ENCODE measurements at regions not wholly inside any gene's neighbourhood (a gene's known extent, or its start where the extent isn't known, plus 50 kb on each side); places are given as distances from the start of the nearest gene placed in this dataset.
A peak's percentile ranks its signal among the peaks of the same experiment; 100 is the strongest.

GRCh38 chr9:90046317-90046861 lies 441.6 kb downstream of the GADD45G start:
- no peak for TF ChIP-seq REST (IDR thresholded peaks at IDR 0.05; ENCODE audit: low read depth)
- TF ChIP-seq USF1 (IDR thresholded peaks at IDR 0.05) = no peak
- no peak for TF ChIP-seq FOXM1 (IDR thresholded peaks at IDR 0.05; ENCODE audit: borderline replicate concordance, low read depth)
- TF ChIP-seq NFIC (IDR thresholded peaks at IDR 0.05) = no peak
- TF ChIP-seq CEBPB (IDR thresholded peaks at IDR 0.05) = no peak
- TF ChIP-seq TAF1 (IDR thresholded peaks at IDR 0.05; ENCODE audit: low read depth) = no peak
- TF ChIP-seq EP300 (IDR thresholded peaks at IDR 0.05; ENCODE audit: borderline replicate concordance) = no peak
- TF ChIP-seq MAX (IDR thresholded peaks at IDR 0.05) = no peak
- no peak for TF ChIP-seq RAD21 (IDR thresholded peaks at IDR 0.05; ENCODE audit: low read depth)
- TF ChIP-seq TCF12 (IDR thresholded peaks at IDR 0.05; ENCODE audit: low read depth) = no peak

GRCh38 chr9:90047828-90048227 lies 443.0 kb downstream of the GADD45G start:
- no peak for TF ChIP-seq EGR1 (IDR thresholded peaks at IDR 0.05)

- TF ChIP-seq FOXM1 (IDR thresholded peaks at IDR 0.05; ENCODE audit: borderline replicate concordance, low read depth) (no peak), ZBTB7A (IDR thresholded peaks at IDR 0.05; ENCODE audit: low read depth) (no peak), CREB1 (IDR thresholded peaks at IDR 0.05; ENCODE audit: low read depth) (no peak), REST (IDR thresholded peaks at IDR 0.05; ENCODE audit: low read depth) (no peak), TCF12 (IDR thresholded peaks at IDR 0.05; ENCODE audit: low read depth) (no peak), TEAD4 (IDR thresholded peaks at IDR 0.05) (no peak), YY1 (IDR thresholded peaks at IDR 0.05; ENCODE audit: low read depth) (no peak), MAX (IDR thresholded peaks at IDR 0.05) (no peak), NFIC (IDR thresholded peaks at IDR 0.05) (no peak), TAF1 (IDR thresholded peaks at IDR 0.05; ENCODE audit: low read depth) (no peak), RAD21 (IDR thresholded peaks at IDR 0.05; ENCODE audit: low read depth) (no peak), USF1 (IDR thresholded peaks at IDR 0.05) (no peak), CEBPB (IDR thresholded peaks at IDR 0.05) (no peak), EP300 (IDR thresholded peaks at IDR 0.05; ENCODE audit: borderline replicate concordance) (no peak), EGR1 (IDR thresholded peaks at IDR 0.05) (no peak)
These were observed 447.6 kb downstream of the GADD45G start for GRCh38 chr9:90052366-90052765.

GRCh38 chr9:90053027-90053426 lies 448.2 kb downstream of the GADD45G start:
- TF ChIP-seq CREB1 (IDR thresholded peaks at IDR 0.05; ENCODE audit: low read depth) (no peak), RAD21 (IDR thresholded peaks at IDR 0.05; ENCODE audit: low read depth) (peak; percentile 33; the same call in 1 of the 2 replicates)

- TF ChIP-seq NFIC (IDR thresholded peaks at IDR 0.05) (no peak), MAX (IDR thresholded peaks at IDR 0.05) (no peak), USF1 (IDR thresholded peaks at IDR 0.05) (no peak), EP300 (IDR thresholded peaks at IDR 0.05; ENCODE audit: borderline replicate concordance) (no peak), CEBPB (IDR thresholded peaks at IDR 0.05) (no peak), REST (IDR thresholded peaks at IDR 0.05; ENCODE audit: low read depth) (no peak), TCF12 (IDR thresholded peaks at IDR 0.05; ENCODE audit: low read depth) (no peak), CREB1 (IDR thresholded peaks at IDR 0.05; ENCODE audit: low read depth) (no peak), YY1 (IDR thresholded peaks at IDR 0.05; ENCODE audit: low read depth) (no peak), TAF1 (IDR thresholded peaks at IDR 0.05; ENCODE audit: low read depth) (no peak), RAD21 (IDR thresholded peaks at IDR 0.05; ENCODE audit: low read depth) (no peak)
These were observed 450.0 kb downstream of the GADD45G start for GRCh38 chr9:90054810-90055209.
